ENCODE measurements at regions not wholly inside any gene's neighbourhood (a gene's known extent, or its start where the extent isn't known, plus 50 kb on each side); places are given as distances from the start of the nearest gene placed in this dataset.
"Not testable (repeated sequence)": the region's sequence is repeated elsewhere in the genome, so short reads cannot be mapped to it uniquely, and the experiment has no call there.

GRCh38 chr3:166877971-166878370, 502.1 kb downstream of the ZBBX start:
- H3K27me3 ChIP-seq (ENCODE audit: control insufficient read depth, insufficient read depth, low read length): no peaks in the 10 kb centered on the region
- no peaks in the 10 kb centered on the region for H3K36me3 ChIP-seq (ENCODE audit: control insufficient read depth, low read depth, low read length)
- H3K27ac ChIP-seq (ENCODE audit: low read length): no peak overlapping the region
- no peaks in the 10 kb centered on the region for H3K4me1 ChIP-seq (ENCODE audit: control insufficient read depth, low read depth, low read length)
- peaks cover 4% of the 10 kb centered on the region for H3K9me3 ChIP-seq (ENCODE audit: control insufficient read depth, low read depth, low read length)
- no peak overlapping the region for H3K4me3 ChIP-seq (ENCODE audit: low read length)
- no peak overlapping the region for H3K9ac ChIP-seq (ENCODE audit: low read length)

DNA sequence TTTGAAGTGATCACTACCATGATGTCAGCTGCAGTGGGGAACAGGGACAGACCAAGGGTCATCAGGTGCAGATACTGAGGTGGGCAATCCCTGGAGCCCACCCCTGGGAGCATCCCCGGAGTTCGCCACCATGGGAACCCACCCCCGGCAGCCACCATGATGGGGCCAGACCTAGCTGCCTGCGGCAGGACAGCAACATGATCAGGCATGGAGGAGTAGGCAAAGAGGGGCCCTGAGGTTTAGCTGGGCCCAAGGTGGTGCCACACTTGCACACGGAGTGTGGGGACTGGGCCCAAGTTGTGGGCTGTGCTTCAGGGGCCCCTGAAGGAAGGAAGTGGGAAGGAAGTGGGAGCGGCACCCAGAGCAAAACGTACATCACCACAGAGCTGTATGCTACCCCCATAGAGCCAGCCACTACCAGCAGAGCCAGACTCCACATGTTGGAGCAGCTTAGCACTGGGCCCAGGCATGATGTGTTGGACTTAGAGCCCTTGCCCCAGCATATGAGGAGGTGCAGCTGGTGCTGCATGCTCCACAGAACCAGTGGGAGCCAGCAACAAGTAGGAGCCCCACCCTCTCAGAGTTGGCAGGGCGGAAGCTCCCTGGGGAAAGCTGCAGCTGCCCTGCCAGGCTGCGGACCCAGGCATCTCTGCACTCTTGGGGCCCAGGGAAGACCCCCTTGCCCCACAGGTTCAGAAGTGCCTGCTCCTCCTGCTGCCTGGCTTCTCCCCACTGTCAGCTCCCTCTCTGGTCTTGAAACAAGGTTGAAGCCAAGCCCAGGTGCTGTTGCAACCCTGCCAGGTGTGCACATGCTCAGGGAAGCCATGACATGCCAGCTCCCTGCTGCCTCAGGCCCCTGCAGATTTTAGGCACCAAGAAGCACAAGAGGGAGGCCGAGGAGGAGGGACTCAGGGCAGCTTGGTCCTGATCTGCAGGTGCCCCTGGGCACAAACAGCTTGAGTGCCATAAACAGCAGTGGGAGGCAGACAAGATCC, 515.3 kb downstream of the ZBBX start:
- Histone ChIP-seq H3K4me1 (ENCODE audit: control insufficient read depth, low read depth, low read length) (no peaks in the 10 kb centered on the region), H3K9me3 (ENCODE audit: control insufficient read depth, low read depth, low read length) (no peaks in the 10 kb centered on the region), H3K4me3 (ENCODE audit: low read length) (no peak overlapping the region), H3K27ac (ENCODE audit: low read length) (no peak overlapping the region), H3K27me3 (ENCODE audit: control insufficient read depth, insufficient read depth, low read length) (no peaks in the 10 kb centered on the region), H3K36me3 (ENCODE audit: control insufficient read depth, low read depth, low read length) (no peaks in the 10 kb centered on the region), H3K9ac (ENCODE audit: low read length) (no peak overlapping the region)

GRCh38 chr3:166860217-166860616, 519.9 kb downstream of the ZBBX start:
- Histone ChIP-seq H3K4me3 (ENCODE audit: low read length) (no peak overlapping the region), H3K9ac (ENCODE audit: low read length) (no peak overlapping the region), H3K4me1 (ENCODE audit: control insufficient read depth, low read depth, low read length) (no peaks in the 10 kb centered on the region), H3K36me3 (ENCODE audit: control insufficient read depth, low read depth, low read length) (no peaks in the 10 kb centered on the region), H3K9me3 (ENCODE audit: control insufficient read depth, low read depth, low read length) (no peaks in the 10 kb centered on the region), H3K27ac (ENCODE audit: low read length) (no peak overlapping the region), H3K27me3 (ENCODE audit: control insufficient read depth, insufficient read depth, low read length) (no peaks in the 10 kb centered on the region)

- Histone ChIP-seq H3K9ac (ENCODE audit: low read length) (no peak overlapping the region), H3K9me3 (ENCODE audit: control insufficient read depth, low read depth, low read length) (no peaks in the 10 kb centered on the region), H3K4me1 (ENCODE audit: control insufficient read depth, low read depth, low read length) (no peaks in the 10 kb centered on the region), H3K36me3 (ENCODE audit: control insufficient read depth, low read depth, low read length) (no peaks in the 10 kb centered on the region), H3K4me3 (ENCODE audit: low read length) (no peak overlapping the region), H3K27me3 (ENCODE audit: control insufficient read depth, insufficient read depth, low read length) (no peaks in the 10 kb centered on the region), H3K27ac (ENCODE audit: low read length) (no peak overlapping the region)
Observed at GRCh38 chr3:166844329-166844728, 535.8 kb downstream of the ZBBX start.

DNA sequence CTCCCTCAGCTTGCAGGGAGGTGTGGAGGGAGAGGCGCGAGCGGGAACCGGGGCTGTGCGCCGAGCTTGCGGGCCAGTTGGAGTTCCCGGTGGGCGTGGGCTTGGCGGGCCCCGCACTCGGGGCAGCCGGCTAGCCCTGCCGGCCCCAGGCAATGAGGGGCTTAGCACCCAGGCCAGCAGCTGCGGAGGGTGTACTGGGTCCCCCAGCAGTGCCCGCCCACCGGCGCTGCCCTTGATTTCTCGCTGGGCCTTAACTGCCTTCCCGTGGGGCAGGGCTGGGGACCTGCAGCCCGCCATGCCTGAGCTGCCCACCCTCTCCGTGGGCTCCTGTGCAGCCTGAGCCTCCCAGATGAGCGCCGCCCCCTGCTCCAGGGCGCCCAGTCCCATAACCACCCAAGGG, 537.3 kb downstream of the ZBBX start:
- H3K36me3 ChIP-seq (ENCODE audit: control insufficient read depth, low read depth, low read length); H3K27ac ChIP-seq (ENCODE audit: low read length); H3K9ac ChIP-seq (ENCODE audit: low read length); H3K9me3 ChIP-seq (ENCODE audit: control insufficient read depth, low read depth, low read length); H3K4me1 ChIP-seq (ENCODE audit: control insufficient read depth, low read depth, low read length); H3K4me3 ChIP-seq (ENCODE audit: low read length); H3K27me3 ChIP-seq (ENCODE audit: control insufficient read depth, insufficient read depth, low read length): not testable (repeated sequence)

DNA sequence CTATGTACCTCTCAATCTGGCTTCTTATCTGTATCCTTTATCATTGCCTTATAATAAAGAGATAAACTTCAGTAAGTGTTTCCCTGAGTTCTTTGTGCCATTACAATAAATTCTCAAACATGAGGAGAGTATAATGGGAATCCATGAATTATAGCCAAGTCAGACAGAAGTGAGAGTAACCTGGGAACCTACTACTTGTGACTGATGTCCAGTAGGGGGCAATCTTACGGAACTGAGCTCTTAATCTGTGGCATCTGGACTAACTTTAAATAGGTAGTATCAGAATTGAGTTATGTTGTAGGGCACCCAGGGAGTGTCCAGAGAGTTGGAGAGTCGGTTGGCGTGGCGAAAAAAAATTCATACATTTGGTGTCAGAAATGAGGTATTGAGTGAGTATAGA, 542.6 kb downstream of the ZBBX start:
- Histone ChIP-seq H3K9me3 (ENCODE audit: control insufficient read depth, low read depth, low read length) (no peaks in the 10 kb centered on the region), H3K36me3 (ENCODE audit: control insufficient read depth, low read depth, low read length) (no peaks in the 10 kb centered on the region), H3K9ac (ENCODE audit: low read length) (no peak overlapping the region), H3K4me1 (ENCODE audit: control insufficient read depth, low read depth, low read length) (no peaks in the 10 kb centered on the region), H3K27me3 (ENCODE audit: control insufficient read depth, insufficient read depth, low read length) (no peaks in the 10 kb centered on the region), H3K27ac (ENCODE audit: low read length) (no peak overlapping the region), H3K4me3 (ENCODE audit: low read length) (no peak overlapping the region)

GRCh38 chr3:166836836-166837235, 543.3 kb downstream of the ZBBX start:
- no peaks in the 10 kb centered on the region for H3K9me3 ChIP-seq (ENCODE audit: control insufficient read depth, low read depth, low read length)
- no peaks in the 10 kb centered on the region for H3K36me3 ChIP-seq (ENCODE audit: control insufficient read depth, low read depth, low read length)
- no peak overlapping the region for H3K9ac ChIP-seq (ENCODE audit: low read length)
- H3K4me3 ChIP-seq (ENCODE audit: low read length): no peak overlapping the region
- H3K4me1 ChIP-seq (ENCODE audit: control insufficient read depth, low read depth, low read length): no peaks in the 10 kb centered on the region
- no peak overlapping the region for H3K27ac ChIP-seq (ENCODE audit: low read length)
- H3K27me3 ChIP-seq (ENCODE audit: control insufficient read depth, insufficient read depth, low read length): no peaks in the 10 kb centered on the region

DNA sequence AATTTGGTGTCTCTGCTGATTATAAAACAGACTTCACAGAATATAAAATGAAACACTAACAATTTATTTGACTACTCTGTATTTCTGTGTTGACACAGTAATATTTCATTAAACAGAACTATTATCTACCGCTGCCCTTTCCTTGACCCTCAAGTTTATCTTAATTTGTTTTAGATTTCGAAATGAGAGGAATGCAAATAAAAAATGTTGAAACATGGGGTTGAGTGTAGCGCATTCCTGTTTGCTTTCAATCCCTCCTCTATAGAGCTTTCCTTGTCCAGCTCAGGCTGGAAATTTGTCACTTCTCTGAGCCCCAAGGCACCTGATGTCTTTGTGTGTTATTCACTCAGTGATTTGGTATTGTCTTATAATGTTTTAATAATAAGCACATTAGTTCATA, 550.2 kb downstream of the ZBBX start:
- Histone ChIP-seq H3K4me3 (ENCODE audit: low read length) (no peak overlapping the region), H3K4me1 (ENCODE audit: control insufficient read depth, low read depth, low read length) (no peaks in the 10 kb centered on the region), H3K36me3 (ENCODE audit: control insufficient read depth, low read depth, low read length) (no peaks in the 10 kb centered on the region), H3K27ac (ENCODE audit: low read length) (no peak overlapping the region), H3K9me3 (ENCODE audit: control insufficient read depth, low read depth, low read length) (no peaks in the 10 kb centered on the region), H3K9ac (ENCODE audit: low read length) (no peak overlapping the region), H3K27me3 (ENCODE audit: control insufficient read depth, insufficient read depth, low read length) (no peaks in the 10 kb centered on the region)

DNA sequence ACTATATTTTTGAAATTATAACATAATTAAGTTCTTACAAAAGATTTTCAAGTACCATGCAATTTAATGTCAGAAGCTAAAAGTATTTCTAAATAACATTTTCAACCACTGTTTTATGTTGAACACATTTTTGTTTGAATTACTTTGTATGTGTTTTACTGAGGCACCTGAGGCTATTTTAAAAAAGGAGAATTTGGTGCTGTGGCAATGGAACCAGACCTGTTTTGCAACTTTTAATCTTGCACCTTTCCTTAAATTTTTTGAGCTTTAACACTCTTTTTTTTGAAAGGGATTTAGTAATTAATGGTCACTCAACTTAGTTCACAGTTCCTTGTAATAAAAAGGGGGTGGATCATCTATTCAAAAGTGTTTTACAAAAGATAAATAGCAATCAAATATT, 561.6 kb downstream of the ZBBX start:
- no peaks in the 10 kb centered on the region for H3K4me1 ChIP-seq (ENCODE audit: control insufficient read depth, low read depth, low read length)

DNA sequence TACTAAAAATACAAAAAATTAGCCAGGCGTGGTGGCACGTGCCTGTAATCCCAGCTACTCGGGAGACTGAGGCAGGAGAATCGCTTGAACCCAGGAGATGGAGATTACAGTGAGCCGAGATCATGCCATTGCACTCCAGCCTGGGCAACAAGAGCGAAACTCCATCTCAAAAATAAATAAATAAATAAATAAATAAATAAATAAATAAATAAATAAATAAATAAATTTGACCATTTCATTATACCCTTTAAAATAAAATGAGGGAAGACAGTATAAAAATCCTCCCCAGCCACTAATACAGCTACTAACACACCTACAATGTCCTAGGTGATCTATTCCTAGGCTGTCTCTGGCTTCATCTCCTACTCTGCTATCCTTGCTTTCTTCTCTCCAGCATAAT, 562.8 kb downstream of the ZBBX start:
- not testable (repeated sequence) for H3K27me3 ChIP-seq (ENCODE audit: control insufficient read depth, insufficient read depth, low read length)

More for the DNA sequence above, 561.6 kb downstream of the ZBBX start:
- Histone ChIP-seq H3K9me3 (ENCODE audit: control insufficient read depth, low read depth, low read length) (no peaks in the 10 kb centered on the region), H3K36me3 (ENCODE audit: control insufficient read depth, low read depth, low read length) (no peaks in the 10 kb centered on the region), H3K27me3 (ENCODE audit: control insufficient read depth, insufficient read depth, low read length) (no peaks in the 10 kb centered on the region), H3K9ac (ENCODE audit: low read length) (no peak overlapping the region), H3K4me3 (ENCODE audit: low read length) (no peak overlapping the region), H3K27ac (ENCODE audit: low read length) (no peak overlapping the region)

DNA sequence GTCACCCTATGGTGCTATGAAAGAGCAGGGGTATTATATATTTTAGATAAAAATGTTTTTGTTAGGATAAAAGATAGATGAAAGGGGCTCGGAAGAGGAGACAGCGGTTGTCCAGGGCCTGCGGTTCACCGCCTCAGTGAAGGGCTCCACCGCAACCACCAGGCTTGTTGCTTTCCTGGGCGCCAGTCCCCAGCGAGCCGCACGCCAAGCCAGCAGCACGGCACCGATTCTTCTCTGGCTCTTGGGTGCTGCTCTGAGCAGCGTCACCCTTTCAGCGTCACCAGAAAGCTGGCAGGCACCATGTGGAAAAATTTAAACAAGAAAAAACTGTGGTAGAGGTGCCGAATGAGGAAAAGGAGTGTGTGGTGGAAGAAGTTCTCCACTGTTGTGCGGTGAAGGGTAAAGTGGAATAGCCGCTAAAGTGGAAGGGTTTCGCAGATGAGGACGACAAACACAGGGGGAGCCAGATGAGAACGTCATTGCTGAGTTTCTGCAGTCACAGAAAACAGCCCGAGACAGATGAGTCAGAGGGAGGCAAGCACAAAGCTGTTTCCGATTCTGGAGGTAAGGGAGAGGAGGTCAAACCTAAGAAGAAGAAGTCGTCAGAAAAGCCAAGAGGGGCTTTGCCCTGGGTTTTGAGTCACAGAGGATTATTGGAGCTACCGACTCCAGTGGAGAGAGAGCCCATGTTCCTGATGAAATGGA, 569.2 kb downstream of the ZBBX start:
- no peak overlapping the region for H3K27ac ChIP-seq (ENCODE audit: low read length)
- no peak overlapping the region for H3K9ac ChIP-seq (ENCODE audit: low read length)
- H3K36me3 ChIP-seq (ENCODE audit: control insufficient read depth, low read depth, low read length): no peaks in the 10 kb centered on the region
- no peaks in the 10 kb centered on the region for H3K9me3 ChIP-seq (ENCODE audit: control insufficient read depth, low read depth, low read length)
- H3K4me3 ChIP-seq (ENCODE audit: low read length): no peak overlapping the region
- no peaks in the 10 kb centered on the region for H3K4me1 ChIP-seq (ENCODE audit: control insufficient read depth, low read depth, low read length)
- H3K27me3 ChIP-seq (ENCODE audit: control insufficient read depth, insufficient read depth, low read length): no peaks in the 10 kb centered on the region

More for the DNA sequence above, 562.8 kb downstream of the ZBBX start:
- not testable (repeated sequence) for H3K4me3 ChIP-seq (ENCODE audit: low read length); H3K36me3 ChIP-seq (ENCODE audit: control insufficient read depth, low read depth, low read length); H3K9me3 ChIP-seq (ENCODE audit: control insufficient read depth, low read depth, low read length); H3K27ac ChIP-seq (ENCODE audit: low read length); H3K9ac ChIP-seq (ENCODE audit: low read length); H3K4me1 ChIP-seq (ENCODE audit: control insufficient read depth, low read depth, low read length)

All from iPS-18a (cell line).